ENCODE measurements at regions not wholly inside any gene's neighbourhood (a gene's known extent, or its start where the extent isn't known, plus 50 kb on each side); places are given as distances from the start of the nearest gene placed in this dataset.

- H3K9ac ChIP-seq = no peak overlapping the region
- no peak overlapping the region for H3K4me2 ChIP-seq
- DNase-seq = no peak
- no peaks in the 10 kb centered on the region for H4K20me1 ChIP-seq (ENCODE audit: insufficient read depth)
- H3K9me3 ChIP-seq = no peaks in the 10 kb centered on the region
- H3K9me2 ChIP-seq = no peaks in the 10 kb centered on the region
- TF ChIP-seq TEAD4 (IDR thresholded peaks at IDR 0.05; ENCODE audit: borderline replicate concordance, insufficient read depth) (no peak), EZH2phosphoT487 (IDR thresholded peaks at IDR 0.05; ENCODE audit: borderline replicate concordance, low read depth) (no peak), FOSL2 (IDR thresholded peaks at IDR 0.05; ENCODE audit: borderline replicate concordance, low read depth) (no peak), GATA2 (CRISPR knock-in tag; IDR thresholded peaks at IDR 0.05) (no peak), RXRA (IDR thresholded peaks at IDR 0.05; ENCODE audit: borderline replicate concordance, low read depth) (no peak), TCF12 (IDR thresholded peaks at IDR 0.05) (no peak), MXI1 (IDR thresholded peaks at IDR 0.05; ENCODE audit: low read depth, low read length) (no peak), RCOR1 (IDR thresholded peaks at IDR 0.05; ENCODE audit: low read length) (no peak), FOXJ3 (CRISPR knock-in tag; IDR thresholded peaks at IDR 0.05) (no peak), NRF1 (IDR thresholded peaks at IDR 0.05; ENCODE audit: low read depth, low read length) (no peak), POLR2AphosphoS5 (IDR thresholded peaks at IDR 0.05; ENCODE audit: low read depth, low read length) (no peak), MEF2A (IDR thresholded peaks at IDR 0.05; ENCODE audit: borderline replicate concordance, low read depth) (no peak), CTCF (IDR thresholded peaks at IDR 0.05) (no peak)
- TF ChIP-seq, protein P1, sequence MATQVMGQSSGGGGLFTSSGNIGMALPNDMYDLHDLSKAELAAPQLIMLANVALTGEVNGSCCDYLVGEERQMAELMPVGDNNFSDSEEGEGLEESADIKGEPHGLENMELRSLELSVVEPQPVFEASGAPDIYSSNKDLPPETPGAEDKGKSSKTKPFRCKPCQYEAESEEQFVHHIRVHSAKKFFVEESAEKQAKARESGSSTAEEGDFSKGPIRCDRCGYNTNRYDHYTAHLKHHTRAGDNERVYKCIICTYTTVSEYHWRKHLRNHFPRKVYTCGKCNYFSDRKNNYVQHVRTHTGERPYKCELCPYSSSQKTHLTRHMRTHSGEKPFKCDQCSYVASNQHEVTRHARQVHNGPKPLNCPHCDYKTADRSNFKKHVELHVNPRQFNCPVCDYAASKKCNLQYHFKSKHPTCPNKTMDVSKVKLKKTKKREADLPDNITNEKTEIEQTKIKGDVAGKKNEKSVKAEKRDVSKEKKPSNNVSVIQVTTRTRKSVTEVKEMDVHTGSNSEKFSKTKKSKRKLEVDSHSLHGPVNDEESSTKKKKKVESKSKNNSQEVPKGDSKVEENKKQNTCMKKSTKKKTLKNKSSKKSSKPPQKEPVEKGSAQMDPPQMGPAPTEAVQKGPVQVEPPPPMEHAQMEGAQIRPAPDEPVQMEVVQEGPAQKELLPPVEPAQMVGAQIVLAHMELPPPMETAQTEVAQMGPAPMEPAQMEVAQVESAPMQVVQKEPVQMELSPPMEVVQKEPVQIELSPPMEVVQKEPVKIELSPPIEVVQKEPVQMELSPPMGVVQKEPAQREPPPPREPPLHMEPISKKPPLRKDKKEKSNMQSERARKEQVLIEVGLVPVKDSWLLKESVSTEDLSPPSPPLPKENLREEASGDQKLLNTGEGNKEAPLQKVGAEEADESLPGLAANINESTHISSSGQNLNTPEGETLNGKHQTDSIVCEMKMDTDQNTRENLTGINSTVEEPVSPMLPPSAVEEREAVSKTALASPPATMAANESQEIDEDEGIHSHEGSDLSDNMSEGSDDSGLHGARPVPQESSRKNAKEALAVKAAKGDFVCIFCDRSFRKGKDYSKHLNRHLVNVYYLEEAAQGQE (IDR thresholded peaks at IDR 0.05; ENCODE audit: low read depth, low read length) = no peak
- TF ChIP-seq, protein P2, sequence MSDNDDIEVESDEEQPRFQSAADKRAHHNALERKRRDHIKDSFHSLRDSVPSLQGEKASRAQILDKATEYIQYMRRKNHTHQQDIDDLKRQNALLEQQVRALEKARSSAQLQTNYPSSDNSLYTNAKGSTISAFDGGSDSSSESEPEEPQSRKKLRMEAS (IDR thresholded peaks at IDR 0.05; ENCODE audit: low read depth) = no peak
- TF ChIP-seq, protein P3, sequence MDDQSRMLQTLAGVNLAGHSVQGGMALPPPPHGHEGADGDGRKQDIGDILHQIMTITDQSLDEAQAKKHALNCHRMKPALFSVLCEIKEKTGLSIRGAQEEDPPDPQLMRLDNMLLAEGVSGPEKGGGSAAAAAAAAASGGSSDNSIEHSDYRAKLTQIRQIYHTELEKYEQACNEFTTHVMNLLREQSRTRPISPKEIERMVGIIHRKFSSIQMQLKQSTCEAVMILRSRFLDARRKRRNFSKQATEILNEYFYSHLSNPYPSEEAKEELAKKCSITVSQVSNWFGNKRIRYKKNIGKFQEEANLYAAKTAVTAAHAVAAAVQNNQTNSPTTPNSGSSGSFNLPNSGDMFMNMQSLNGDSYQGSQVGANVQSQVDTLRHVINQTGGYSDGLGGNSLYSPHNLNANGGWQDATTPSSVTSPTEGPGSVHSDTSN (IDR thresholded peaks at IDR 0.05) = no peak
- H3K27me3 ChIP-seq (ENCODE audit: insufficient read depth) = no peaks in the 10 kb centered on the region
- H3K79me2 ChIP-seq (ENCODE audit: insufficient read depth) = no peaks in the 10 kb centered on the region
- H3K4me3 ChIP-seq (ENCODE audit: low read depth in 2 of 2, low read length in 1 of 2) = no peak overlapping the region
- ChIA-PET CTCF (interaction anchor here (0.6 kb wide), 1 partner anchor 578 kb away, joined by 3 read pairs; no protein-coding TSS in a partner anchor), POLR2A (no interaction called here)
- H3F3A ChIP-seq (replicated peaks; ENCODE audit: insufficient read depth) = no peaks in the 10 kb centered on the region
- no peaks in the 10 kb centered on the region for H3K36me3 ChIP-seq (replicated peaks in 1 of 2; ENCODE audit: control insufficient read depth in 1 of 2, insufficient read depth in 2 of 2, low read length in 1 of 2)
- WGBS (ENCODE audit: low lambda C conversion rate) = 96% methylated on average over 2 of the region's 2 CpGs
- H3K4me1 ChIP-seq (ENCODE audit: control insufficient read depth in 1 of 2, insufficient read depth in 2 of 2, low read depth in 1 of 2, low read length in 1 of 2) = no peaks in the 10 kb centered on the region
- H2AFZ ChIP-seq (ENCODE audit: low read depth) = no peak overlapping the region
- H3K27ac ChIP-seq (ENCODE audit: low read depth in 2 of 2, low read length in 1 of 2) = no peak overlapping the region
Observed at GRCh38 chr18:57969824-57970223, 74.2 kb upstream of the NEDD4L start.
